H9 (cell line): ENCODE measurements at regions not wholly inside any gene's neighbourhood (a gene's known extent, or its start where the extent isn't known, plus 50 kb on each side); places are given as distances from the start of the nearest gene placed in this dataset.

Experiments
- DNase-seq: peaks from one replicate; pipeline ENCODE4 v3.0.0-alpha.2; 2017
- H2AFZ ChIP-seq: one replicate; pipeline ENCODE4 v1.6.1; 2013; ENCODE audit warnings: mild to moderate bottlenecking, low read length, control low read depth, moderate library complexity
- H2AK5ac ChIP-seq: 2 replicates; pipeline ENCODE4 v1.6.1; 2013; ENCODE audit warnings: low read length, control low read depth, mixed read lengths; ENCODE audit not compliant: insufficient read length
- H2BK120ac ChIP-seq: one replicate; pipeline ENCODE4 v1.6.1; 2013; ENCODE audit warnings: low read depth, mild to moderate bottlenecking, low read length, control low read depth, inconsistent platforms; ENCODE audit not compliant: poor library complexity, severe bottlenecking
- H2BK12ac ChIP-seq: 2 replicates; pipeline ENCODE4 v1.6.1; 2013; ENCODE audit warnings: low read length, control low read depth, mixed read lengths, low read depth; ENCODE audit not compliant: insufficient read length
- H2BK15ac ChIP-seq: 2 replicates; pipeline ENCODE4 v1.6.1; 2013; ENCODE audit warnings: low read depth, low read length, control low read depth
- H2BK20ac ChIP-seq: one replicate; pipeline ENCODE4 v1.6.1; 2013; ENCODE audit warnings: low read depth, mild to moderate bottlenecking, low read length, control low read depth, inconsistent platforms; ENCODE audit not compliant: poor library complexity, severe bottlenecking
- H2BK5ac ChIP-seq: 2 replicates; pipeline ENCODE4 v1.6.1; 2013; ENCODE audit warnings: low read length, control low read depth, mixed read lengths; ENCODE audit not compliant: insufficient read length
- H3K14ac ChIP-seq: 2 replicates; pipeline ENCODE4 v1.6.1; 2013; ENCODE audit warnings: low read length, control low read depth; ENCODE audit not compliant: insufficient read depth
- H3K18ac ChIP-seq: 2 replicates; pipeline ENCODE4 v1.6.1; 2013; ENCODE audit warnings: low read depth, mild to moderate bottlenecking, mixed read lengths, low read length, control low read depth; ENCODE audit not compliant: insufficient read length
- H3K23ac ChIP-seq: 2 replicates; pipeline ENCODE4 v1.6.1; 2013; ENCODE audit warnings: low read length, control low read depth, mixed read lengths, low read depth; ENCODE audit not compliant: insufficient read length
- H3K23me2 ChIP-seq: 2 replicates; pipeline ENCODE4 v1.6.1; 2013; ENCODE audit warnings: low read depth, mild to moderate bottlenecking, mixed read lengths, low read length, control low read depth; ENCODE audit not compliant: insufficient read length, poor library complexity, severe bottlenecking
- H3K27ac ChIP-seq: 2 replicates; pipeline ENCODE4 v1.5.1; 2013; ENCODE audit warnings: low read length, control low read depth, mixed read lengths, low read depth; ENCODE audit not compliant: insufficient read length
- H3K27me3 ChIP-seq: 2 replicates; pipeline ENCODE4 v1.6.1; 2013; ENCODE audit warnings: low read length, control low read depth, inconsistent platforms; ENCODE audit not compliant: insufficient read depth
- H3K4ac ChIP-seq: 2 replicates; pipeline ENCODE4 v1.6.1; 2013; ENCODE audit warnings: low read depth, mild to moderate bottlenecking, control low read depth, inconsistent platforms, low read length, moderate library complexity
- H3K4me1 ChIP-seq: 2 replicates; pipeline ENCODE4 v1.6.1; 2013; ENCODE audit warnings: low read length, control low read depth, inconsistent platforms; ENCODE audit not compliant: insufficient read depth
- H3K4me2 ChIP-seq: 2 replicates; pipeline ENCODE4 v1.6.1; 2013; ENCODE audit warnings: low read length, control low read depth, mixed read lengths; ENCODE audit not compliant: insufficient read length, insufficient read depth
- H3K56ac ChIP-seq: 2 replicates; pipeline ENCODE4 v1.6.1; 2013; ENCODE audit warnings: low read depth, mild to moderate bottlenecking, mixed read lengths, low read length, control low read depth; ENCODE audit not compliant: insufficient read length
- H3K79me1 ChIP-seq: 2 replicates; pipeline ENCODE4 v1.6.1; 2013; ENCODE audit warnings: low read depth, mild to moderate bottlenecking, moderate library complexity, low read length, control low read depth, inconsistent platforms; ENCODE audit not compliant: insufficient read depth, poor library complexity, severe bottlenecking
- H3K79me2 ChIP-seq: 2 replicates; pipeline ENCODE4 v1.6.1; 2013; ENCODE audit warnings: low read length, control low read depth, inconsistent platforms; ENCODE audit not compliant: insufficient read depth
- H3K9ac ChIP-seq: 2 replicates; pipeline ENCODE4 v1.6.1; 2013; ENCODE audit warnings: low read length, control low read depth, mixed read lengths; ENCODE audit not compliant: insufficient read length; ENCODE audit errors: extremely low read depth
- H3K9me3 ChIP-seq: one replicate; pipeline ENCODE4 v1.6.1; 2013; ENCODE audit warnings: low read depth, low read length, inconsistent platforms; ENCODE audit not compliant: control insufficient read depth
- H3T11ph ChIP-seq: one replicate; pipeline ENCODE4 v1.6.1; 2013; ENCODE audit warnings: mild to moderate bottlenecking, low read length, control low read depth, inconsistent platforms
- H4K20me1 ChIP-seq: one replicate; pipeline ENCODE4 v1.6.1; 2013; ENCODE audit not compliant: control insufficient read depth, insufficient read length, insufficient read depth
- H4K5ac ChIP-seq: 2 replicates; pipeline ENCODE4 v1.6.1; 2013; ENCODE audit warnings: low read depth, mild to moderate bottlenecking, mixed read lengths, low read length, control low read depth; ENCODE audit not compliant: insufficient read length
- H4K8ac ChIP-seq: replicated peaks from 2 replicates; pipeline ENCODE4 v1.6.1; 2013; ENCODE audit warnings: low read length, control low read depth, mixed read lengths, low read depth; ENCODE audit not compliant: insufficient read length
- H4K91ac ChIP-seq: 2 replicates; pipeline ENCODE4 v1.6.1; 2013; ENCODE audit warnings: low read depth, mild to moderate bottlenecking, moderate library complexity, mixed read lengths, low read length, control low read depth; ENCODE audit not compliant: insufficient read length
- H3K27ac Mint-ChIP-seq, 3 experiments: 2 replicates in 2 of 3; 3 replicates in 1 of 3; pipeline ENCODE4 v1.8.0; 2020 to 2021; ENCODE audit warnings: mixed read lengths in 3 of 3, mild to moderate bottlenecking in 1 of 3, moderate library complexity in 1 of 3
- H3K27me3 Mint-ChIP-seq: 2 replicates; pipeline ENCODE4 v1.8.0; 2021; ENCODE audit warnings: low read depth, mild to moderate bottlenecking, moderate library complexity, mixed read lengths
- H3K36me3 Mint-ChIP-seq, 3 experiments: 2 replicates in 2 of 3; 3 replicates in 1 of 3; pipeline ENCODE4 v1.8.0; 2020 to 2021; ENCODE audit warnings: low read depth in 3 of 3, mixed read lengths in 3 of 3; ENCODE audit not compliant: insufficient read depth in 1 of 3
- H3K4me1 Mint-ChIP-seq, 2 experiments: 2 replicates each; pipeline ENCODE4 v1.8.0; 2020; ENCODE audit warnings: mixed read lengths in 2 of 2
- H3K4me3 Mint-ChIP-seq, 2 experiments: 2 replicates in 1 of 2; 3 replicates in 1 of 2; pipeline ENCODE4 v1.8.0; 2020 to 2021; ENCODE audit warnings: mild to moderate bottlenecking in 2 of 2, mixed read lengths in 2 of 2, moderate library complexity in 1 of 2
- H3K9me3 Mint-ChIP-seq, 2 experiments: 2 replicates in 1 of 2; 3 replicates in 1 of 2; pipeline ENCODE4 v1.8.0; 2020; ENCODE audit warnings: mild to moderate bottlenecking in 2 of 2, mixed read lengths in 2 of 2, moderate library complexity in 1 of 2
- WGBS: extraction: QIAGEN DNeasy Blood & Tissue Kit; methylation state at CpG from one replicate; pipeline ENCODE4 v1.1.7; 2013; ENCODE audit warnings: missing lambda C conversion rate, low lambda C conversion rate, mixed read lengths; ENCODE audit not compliant: insufficient read length; ENCODE audit errors: extremely low coverage; 5-methylcytosine and 5-hydroxymethylcytosine counted together
- TF ChIP-seq, protein P1 (sequence below): fragments of 200-600 bp; sonication (generic); conservative IDR thresholded peaks from 3 replicates; pipeline ENCODE4 v1.8.0; 2021; ENCODE audit warnings: antibody characterized with exemption, mild to moderate bottlenecking

DNA sequence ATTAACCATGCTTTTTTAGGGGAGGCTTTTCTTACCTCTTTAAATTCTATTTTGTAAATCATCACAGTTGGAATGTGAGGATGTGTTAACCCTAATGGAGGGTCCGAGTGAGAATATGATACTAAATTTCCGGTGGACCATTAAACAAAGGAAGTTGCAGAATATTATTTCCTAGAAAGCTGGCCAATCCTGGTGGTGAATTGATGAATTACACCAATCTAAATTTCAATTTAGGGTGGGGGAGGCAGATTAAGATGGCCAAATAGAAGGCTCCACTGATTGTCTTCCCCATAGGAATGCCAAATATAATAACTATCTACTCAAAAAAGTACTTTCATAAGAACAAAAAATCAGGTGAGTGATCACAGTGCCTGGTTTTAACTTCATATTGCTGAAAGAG lies 1045.6 kb downstream of the GLUD2 start:
- Histone ChIP-seq H3K79me2 (no peaks in the 10 kb centered on the region), H4K8ac (no peak overlapping the region), H2AFZ (no peak overlapping the region), H3K56ac (no peak overlapping the region), H3K4me2 (no peak overlapping the region), H3K27ac (no peak overlapping the region), H2BK15ac (no peak overlapping the region), H4K91ac (no peak overlapping the region), H3K4ac (no peak overlapping the region), H3K9ac (no peak overlapping the region), H3K79me1 (no peaks in the 10 kb centered on the region), H2BK20ac (no peak overlapping the region), H4K5ac (no peak overlapping the region), H2BK12ac (no peak overlapping the region), H2BK120ac (no peak overlapping the region), H3K27me3 (no peaks in the 10 kb centered on the region), H3K23ac (no peak overlapping the region), H2BK5ac (no peak overlapping the region), H3K23me2 (no peaks in the 10 kb centered on the region), H3K14ac (no peak overlapping the region), H3T11ph (no peak overlapping the region), H2AK5ac (no peak overlapping the region), H4K20me1 (no peaks in the 10 kb centered on the region), H3K9me3 (peaks cover 11% of the 10 kb centered on the region), H3K18ac (no peak overlapping the region), H3K4me1 (no peaks in the 10 kb centered on the region)
- Mint-ChIP-seq H3K36me3 (peaks cover 6 to 26% (median 16%) of the 10 kb centered on the region in 3 experiments; a peak in 6 of 7 replicates), H3K9me3 (peaks cover 26 to 50% of the 10 kb centered on the region in 2 experiments), H3K27me3 (peaks cover 1% of the 10 kb centered on the region; the same call in 1 of the 2 replicates), H3K4me3 (no peak overlapping the region), H3K27ac (no peak overlapping the region), H3K4me1 (no peaks in the 10 kb centered on the region)
- no peak for DNase-seq
- no CpG with 5 or more reads among the region's 2 CpGs for WGBS
- TF ChIP-seq, protein P1, sequence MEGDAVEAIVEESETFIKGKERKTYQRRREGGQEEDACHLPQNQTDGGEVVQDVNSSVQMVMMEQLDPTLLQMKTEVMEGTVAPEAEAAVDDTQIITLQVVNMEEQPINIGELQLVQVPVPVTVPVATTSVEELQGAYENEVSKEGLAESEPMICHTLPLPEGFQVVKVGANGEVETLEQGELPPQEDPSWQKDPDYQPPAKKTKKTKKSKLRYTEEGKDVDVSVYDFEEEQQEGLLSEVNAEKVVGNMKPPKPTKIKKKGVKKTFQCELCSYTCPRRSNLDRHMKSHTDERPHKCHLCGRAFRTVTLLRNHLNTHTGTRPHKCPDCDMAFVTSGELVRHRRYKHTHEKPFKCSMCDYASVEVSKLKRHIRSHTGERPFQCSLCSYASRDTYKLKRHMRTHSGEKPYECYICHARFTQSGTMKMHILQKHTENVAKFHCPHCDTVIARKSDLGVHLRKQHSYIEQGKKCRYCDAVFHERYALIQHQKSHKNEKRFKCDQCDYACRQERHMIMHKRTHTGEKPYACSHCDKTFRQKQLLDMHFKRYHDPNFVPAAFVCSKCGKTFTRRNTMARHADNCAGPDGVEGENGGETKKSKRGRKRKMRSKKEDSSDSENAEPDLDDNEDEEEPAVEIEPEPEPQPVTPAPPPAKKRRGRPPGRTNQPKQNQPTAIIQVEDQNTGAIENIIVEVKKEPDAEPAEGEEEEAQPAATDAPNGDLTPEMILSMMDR = peak; percentile 42; the same call in 1 of the 3 replicates
